ENCODE measurements at regions not wholly inside any gene's neighbourhood (a gene's known extent, or its start where the extent isn't known, plus 50 kb on each side); places are given as distances from the start of the nearest gene placed in this dataset.

GRCh38 chr10:21095494-21096055 is 198.5 kb upstream of the NEBL start:
- BruUV-seq (replicated peaks) = no TSS peak
- H3K27me3 Mint-ChIP-seq (ENCODE audit: unreplicated experiment) = no peaks in the 10 kb centered on the region
- no peak for TF ChIP-seq CTCF (IDR thresholded peaks at IDR 0.05; ENCODE audit: unreplicated experiment)
- H3K27ac Mint-ChIP-seq (ENCODE audit: unreplicated experiment) = no peak overlapping the region
- no peak for DNase-seq
- intact Hi-C loops (cut with micrococcal nuclease; ENCODE audit: unreplicated experiment) = loop anchor here (5.0 kb wide), 2 partner anchors 67 to 97 kb away; no protein-coding TSS in a partner anchor
- peaks cover 16% of the 10 kb centered on the region for H3K36me3 Mint-ChIP-seq (ENCODE audit: insufficient read depth, unreplicated experiment)
- H3K9me3 Mint-ChIP-seq (ENCODE audit: low read depth, unreplicated experiment) = no peaks in the 10 kb centered on the region
- no peak overlapping the region for H3K4me3 Mint-ChIP-seq (ENCODE audit: low read depth, unreplicated experiment)
- CTCF ChIA-PET = interaction anchor here (0.5 to 1.4 kb wide), 2 partner anchors 100 to 1271 kb away, joined by 4 read pairs; no protein-coding TSS in a partner anchor
- H3K4me1 Mint-ChIP-seq (ENCODE audit: low read depth, unreplicated experiment) = peaks cover 27% of the 10 kb centered on the region

GRCh38 chr10:21095073-21095472 is 198.0 kb upstream of the NEBL start:
- no TSS peak for BruUV-seq (replicated peaks)
- Mint-ChIP-seq H3K4me3 (ENCODE audit: low read depth, unreplicated experiment) (no peak overlapping the region), H3K36me3 (ENCODE audit: insufficient read depth, unreplicated experiment) (peaks cover 16% of the 10 kb centered on the region), H3K27me3 (ENCODE audit: unreplicated experiment) (no peaks in the 10 kb centered on the region), H3K4me1 (ENCODE audit: low read depth, unreplicated experiment) (peaks cover 22% of the 10 kb centered on the region), H3K9me3 (ENCODE audit: low read depth, unreplicated experiment) (no peaks in the 10 kb centered on the region), H3K27ac (ENCODE audit: unreplicated experiment) (no peak overlapping the region)
- intact Hi-C loops (cut with micrococcal nuclease; ENCODE audit: unreplicated experiment) = loop anchor here (5.0 kb wide), 2 partner anchors 67 to 97 kb away; no protein-coding TSS in a partner anchor
- DNase-seq = no peak
- TF ChIP-seq CTCF (IDR thresholded peaks at IDR 0.05; ENCODE audit: unreplicated experiment) = no peak
- CTCF ChIA-PET = interaction anchor here (0.5 to 1.4 kb wide), 2 partner anchors 101 to 1272 kb away, joined by 4 read pairs; no protein-coding TSS in a partner anchor

GRCh38 chr10:21092683-21093524 is 195.8 kb upstream of the NEBL start:
- Mint-ChIP-seq H3K9me3 (ENCODE audit: low read depth, unreplicated experiment) (no peaks in the 10 kb centered on the region), H3K4me3 (ENCODE audit: low read depth, unreplicated experiment) (no peak overlapping the region), H3K36me3 (ENCODE audit: insufficient read depth, unreplicated experiment) (peaks cover 11% of the 10 kb centered on the region), H3K4me1 (ENCODE audit: low read depth, unreplicated experiment) (peaks cover 14% of the 10 kb centered on the region), H3K27me3 (ENCODE audit: unreplicated experiment) (no peaks in the 10 kb centered on the region), H3K27ac (ENCODE audit: unreplicated experiment) (peak overlapping the region; percentile 22)
- CTCF ChIA-PET = no interaction called here
- intact Hi-C loops (cut with micrococcal nuclease; ENCODE audit: unreplicated experiment) = no loop called here
- TF ChIP-seq CTCF (IDR thresholded peaks at IDR 0.05; ENCODE audit: unreplicated experiment) = no peak
- DNase-seq = no peak
- no TSS peak for BruUV-seq (replicated peaks)

DNA sequence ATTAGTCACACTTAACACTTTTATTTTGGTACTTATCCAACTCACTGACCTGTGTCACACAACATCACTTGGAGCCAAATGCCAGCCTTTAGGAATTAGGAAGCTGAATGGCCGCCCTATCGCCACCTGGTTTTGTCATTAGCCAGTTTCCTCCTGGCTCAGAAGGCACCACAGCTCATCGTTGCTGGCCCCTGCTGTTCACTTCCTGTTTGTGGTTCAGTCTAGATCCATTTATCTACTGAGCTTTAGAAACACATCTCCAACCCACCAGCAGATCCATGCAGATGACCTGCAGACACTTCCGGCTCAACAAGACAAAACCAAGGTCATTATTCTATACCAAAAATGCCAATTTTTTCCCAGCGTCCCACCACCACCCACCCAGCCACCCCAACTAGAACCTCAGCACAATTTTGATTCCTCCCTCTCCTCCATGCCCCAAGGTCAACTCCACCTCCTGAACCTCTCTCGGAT is 193.5 kb upstream of the NEBL start:
- TF ChIP-seq CTCF (IDR thresholded peaks at IDR 0.05; ENCODE audit: unreplicated experiment) = no peak
- H3K9me3 Mint-ChIP-seq (ENCODE audit: low read depth, unreplicated experiment) = peaks cover 3% of the 10 kb centered on the region
- CTCF ChIA-PET = no interaction called here
- H3K4me3 Mint-ChIP-seq (ENCODE audit: low read depth, unreplicated experiment) = no peak overlapping the region
- H3K4me1 Mint-ChIP-seq (ENCODE audit: low read depth, unreplicated experiment) = no peaks in the 10 kb centered on the region
- DNase-seq = no peak
- BruUV-seq (replicated peaks) = no TSS peak
- H3K36me3 Mint-ChIP-seq (ENCODE audit: insufficient read depth, unreplicated experiment) = no peaks in the 10 kb centered on the region
- no peak overlapping the region for H3K27ac Mint-ChIP-seq (ENCODE audit: unreplicated experiment)
- H3K27me3 Mint-ChIP-seq (ENCODE audit: unreplicated experiment) = no peaks in the 10 kb centered on the region
- intact Hi-C loops (cut with micrococcal nuclease; ENCODE audit: unreplicated experiment) = no loop called here
